K562 (cell line): ENCODE measurements at regions not wholly inside any gene's neighbourhood (a gene's known extent, or its start where the extent isn't known, plus 50 kb on each side); places are given as distances from the start of the nearest gene placed in this dataset.

Experiments
- NFYB ChIP-seq: IDR thresholded peaks from 2 replicates; pipeline ENCODE4 v1.6.1; 2011; ENCODE audit warnings: mild to moderate bottlenecking, moderate library complexity; ENCODE audit not compliant: insufficient read length; ENCODE audit errors: extremely low read depth
- RAD21 ChIP-seq, 2 experiments: fragments of 250-450 bp in 1 of 2; fragments of 450-650 bp in 1 of 2; sonication (Bioruptor Pico) in 1 of 2; formaldehyde crosslinking in 1 of 2; IDR thresholded peaks in 1 of 2; conservative IDR thresholded peaks in 1 of 2; 2 replicates each; pipeline versions ENCODE4 v1.4.0 to v1.8.0; 2020 to 2022; ENCODE audit warnings: mild to moderate bottlenecking in 2 of 2, moderate library complexity in 1 of 2
- SP1 ChIP-seq: sonication (generic); formaldehyde crosslinking; IDR thresholded peaks from 2 replicates; pipeline ENCODE4 v1.8.1; 2022; ENCODE audit warnings: mild to moderate bottlenecking, missing genetic modification reagents
- ZNF311 ChIP-seq: fragments of 250-450 bp; sonication (Bioruptor Pico); IDR thresholded peaks from 2 replicates; pipeline ENCODE4 v1.4.0; 2020; ENCODE audit warnings: mild to moderate bottlenecking, moderate library complexity
- ZNF695 ChIP-seq: fragments of 450-650 bp; formaldehyde crosslinking; IDR thresholded peaks from 2 replicates; pipeline ENCODE4 v1.4.0; 2020; ENCODE audit warnings: mild to moderate bottlenecking, moderate library complexity
- TF ChIP-seq, protein P1 (sequence below): fragments of 150-350 bp; IDR thresholded peaks from 2 replicates; pipeline ENCODE4 v1.6.1; 2014; ENCODE audit warnings: low read depth, mild to moderate bottlenecking, low read length, borderline replicate concordance
- TF ChIP-seq, protein P2 (sequence below): sonication (generic); formaldehyde crosslinking; IDR thresholded peaks from 2 replicates; pipeline ENCODE4 v1.9.0; 2022; ENCODE audit warnings: mild to moderate bottlenecking, missing genetic modification reagents

DNA sequence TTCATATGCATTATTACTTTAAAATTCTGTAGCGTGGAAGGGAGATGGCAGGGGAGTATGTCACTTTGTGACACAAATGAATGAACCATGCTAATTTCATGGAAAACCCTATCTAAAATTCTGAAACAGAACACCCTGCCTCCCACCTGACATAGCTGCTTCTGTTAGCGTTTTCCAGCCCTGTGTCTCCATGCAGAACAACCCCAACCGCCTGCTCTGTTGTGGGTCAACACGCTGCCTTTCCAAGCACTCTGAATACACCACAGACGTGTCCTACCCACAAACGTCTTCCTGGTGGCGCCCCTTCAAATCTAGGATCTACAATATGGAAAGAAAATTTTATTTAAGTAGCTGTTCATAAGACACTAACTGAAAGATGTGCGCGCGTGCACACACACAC is 238.6 kb downstream of the TRIML1 start:
- TF ChIP-seq ZNF311 (CRISPR knock-in tag) (no peak), SP1 (CRISPR knock-in tag) (no peak), ZNF695 (CRISPR knock-in tag) (no peak), RAD21 (CRISPR knock-in tag; conservative IDR thresholded peaks at IDR 0.05 in 1 of 2, IDR thresholded peaks at IDR 0.05 in 1 of 2) (no peak), NFYB (no peak)
- TF ChIP-seq, protein P1, sequence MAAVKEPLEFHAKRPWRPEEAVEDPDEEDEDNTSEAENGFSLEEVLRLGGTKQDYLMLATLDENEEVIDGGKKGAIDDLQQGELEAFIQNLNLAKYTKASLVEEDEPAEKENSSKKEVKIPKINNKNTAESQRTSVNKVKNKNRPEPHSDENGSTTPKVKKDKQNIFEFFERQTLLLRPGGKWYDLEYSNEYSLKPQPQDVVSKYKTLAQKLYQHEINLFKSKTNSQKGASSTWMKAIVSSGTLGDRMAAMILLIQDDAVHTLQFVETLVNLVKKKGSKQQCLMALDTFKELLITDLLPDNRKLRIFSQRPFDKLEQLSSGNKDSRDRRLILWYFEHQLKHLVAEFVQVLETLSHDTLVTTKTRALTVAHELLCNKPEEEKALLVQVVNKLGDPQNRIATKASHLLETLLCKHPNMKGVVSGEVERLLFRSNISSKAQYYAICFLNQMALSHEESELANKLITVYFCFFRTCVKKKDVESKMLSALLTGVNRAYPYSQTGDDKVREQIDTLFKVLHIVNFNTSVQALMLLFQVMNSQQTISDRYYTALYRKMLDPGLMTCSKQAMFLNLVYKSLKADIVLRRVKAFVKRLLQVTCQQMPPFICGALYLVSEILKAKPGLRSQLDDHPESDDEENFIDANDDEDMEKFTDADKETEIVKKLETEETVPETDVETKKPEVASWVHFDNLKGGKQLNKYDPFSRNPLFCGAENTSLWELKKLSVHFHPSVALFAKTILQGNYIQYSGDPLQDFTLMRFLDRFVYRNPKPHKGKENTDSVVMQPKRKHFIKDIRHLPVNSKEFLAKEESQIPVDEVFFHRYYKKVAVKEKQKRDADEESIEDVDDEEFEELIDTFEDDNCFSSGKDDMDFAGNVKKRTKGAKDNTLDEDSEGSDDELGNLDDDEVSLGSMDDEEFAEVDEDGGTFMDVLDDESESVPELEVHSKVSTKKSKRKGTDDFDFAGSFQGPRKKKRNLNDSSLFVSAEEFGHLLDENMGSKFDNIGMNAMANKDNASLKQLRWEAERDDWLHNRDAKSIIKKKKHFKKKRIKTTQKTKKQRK = no peak
- TF ChIP-seq, protein P2, sequence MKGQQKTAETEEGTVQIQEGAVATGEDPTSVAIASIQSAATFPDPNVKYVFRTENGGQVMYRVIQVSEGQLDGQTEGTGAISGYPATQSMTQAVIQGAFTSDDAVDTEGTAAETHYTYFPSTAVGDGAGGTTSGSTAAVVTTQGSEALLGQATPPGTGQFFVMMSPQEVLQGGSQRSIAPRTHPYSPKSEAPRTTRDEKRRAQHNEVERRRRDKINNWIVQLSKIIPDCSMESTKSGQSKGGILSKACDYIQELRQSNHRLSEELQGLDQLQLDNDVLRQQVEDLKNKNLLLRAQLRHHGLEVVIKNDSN = no peak
